GM12891 (cell line): ENCODE measurements at regions not wholly inside any gene's neighbourhood (a gene's known extent, or its start where the extent isn't known, plus 50 kb on each side); places are given as distances from the start of the nearest gene placed in this dataset.
"Not testable (repeated sequence)": the region's sequence is repeated elsewhere in the genome, so short reads cannot be mapped to it uniquely, and the experiment has no call there.

Source experiments
- DNase-seq: peaks from one replicate; pipeline ENCODE4 v3.0.0; 2011; ENCODE audit warnings: low spot score; ENCODE audit not compliant: insufficient read length
- FAIRE-seq: peaks from 2 replicates; lab custom pipeline; 2011; peaks lifted over from hg19 to GRCh38; lab: Jason Lieb, UNC
- PAX5 ChIP-seq: IDR thresholded peaks from 2 replicates; pipeline ENCODE4 v1.6.1; 2011; ENCODE audit warnings: low read length, moderate library complexity, mild to moderate bottlenecking; ENCODE audit not compliant: insufficient read depth, severe bottlenecking
- POLR2A ChIP-seq: IDR thresholded peaks from 2 replicates; pipeline ENCODE4 v1.6.1; 2011; ENCODE audit warnings: low read depth, low read length, control low read depth
- POLR2AphosphoS5 ChIP-seq: IDR thresholded peaks from 2 replicates; pipeline ENCODE4 v1.6.1; 2011; ENCODE audit warnings: low read depth, low read length, control low read depth
- POU2F2 ChIP-seq: IDR thresholded peaks from 2 replicates; pipeline ENCODE4 v1.6.1; 2011; ENCODE audit warnings: low read depth, mild to moderate bottlenecking, control low read depth, low read length, moderate library complexity
- SPI1 ChIP-seq: IDR thresholded peaks from 2 replicates; pipeline ENCODE4 v1.6.1; 2011; ENCODE audit warnings: low read depth, low read length, control low read depth
- TAF1 ChIP-seq: IDR thresholded peaks from 2 replicates; pipeline ENCODE4 v1.6.1; 2011; ENCODE audit warnings: low read depth, low read length, control low read depth

DNA sequence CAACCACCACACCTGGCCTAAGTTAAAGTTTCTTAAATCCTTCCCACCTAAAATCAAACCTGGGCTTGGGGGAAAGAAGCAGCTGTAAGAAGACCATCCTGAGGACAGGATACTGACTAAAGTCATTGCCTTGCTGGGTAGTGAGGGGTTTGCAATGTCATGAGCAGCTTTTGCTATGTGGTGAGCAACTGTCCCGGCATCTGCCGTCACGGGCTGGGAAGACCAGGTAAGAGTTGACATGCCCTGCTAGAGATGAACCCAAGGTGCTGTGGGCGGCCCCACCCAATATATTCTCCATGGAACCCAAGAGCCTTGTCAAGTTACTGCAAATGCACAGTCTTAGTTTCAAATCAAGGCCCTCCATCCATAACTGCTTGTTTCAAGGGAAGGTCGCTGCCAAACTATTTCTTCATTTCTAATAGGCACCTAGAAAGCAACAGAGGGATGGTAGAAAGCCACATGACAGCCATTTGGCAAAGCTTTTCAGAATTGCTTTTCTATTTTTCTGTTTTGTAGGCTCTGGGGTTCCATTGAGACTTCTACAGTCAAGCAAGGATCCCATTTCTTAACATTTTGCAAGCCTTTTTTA, 357.8 kb upstream of the JARID2 start:
- no peak for TF ChIP-seq TAF1
- TF ChIP-seq PAX5, result no peak
- no peak for TF ChIP-seq POLR2AphosphoS5
- no peak for TF ChIP-seq POLR2A
- TF ChIP-seq POU2F2, result no peak
- TF ChIP-seq SPI1, result no peak
- FAIRE-seq (no peak), DNase-seq (no peak)

DNA sequence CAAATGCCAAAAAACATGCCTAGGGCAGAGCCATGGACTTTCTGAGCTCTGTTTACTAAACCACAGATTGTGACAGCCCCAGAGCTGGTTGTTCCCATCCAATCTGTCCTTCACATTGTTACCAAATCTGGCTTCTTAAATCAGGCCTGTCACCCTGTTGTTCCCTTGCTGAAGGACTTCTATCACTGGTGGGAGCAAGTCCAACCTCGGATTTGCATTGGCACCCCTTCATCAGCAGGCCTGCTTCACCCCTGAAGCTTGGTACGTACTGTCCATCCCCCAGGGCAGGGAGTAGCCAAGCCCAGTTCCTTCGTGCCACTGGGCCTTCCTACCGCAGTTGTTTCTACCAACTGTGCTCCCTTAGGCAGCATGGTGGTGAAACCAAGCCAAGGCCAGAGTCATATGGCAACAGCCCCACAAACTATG, 357.3 kb upstream of the JARID2 start:
- TF ChIP-seq SPI1 (no peak), POLR2A (no peak), PAX5 (no peak), POU2F2 (no peak), POLR2AphosphoS5 (no peak), TAF1 (no peak)
- FAIRE-seq (no peak), DNase-seq (no peak)

DNA sequence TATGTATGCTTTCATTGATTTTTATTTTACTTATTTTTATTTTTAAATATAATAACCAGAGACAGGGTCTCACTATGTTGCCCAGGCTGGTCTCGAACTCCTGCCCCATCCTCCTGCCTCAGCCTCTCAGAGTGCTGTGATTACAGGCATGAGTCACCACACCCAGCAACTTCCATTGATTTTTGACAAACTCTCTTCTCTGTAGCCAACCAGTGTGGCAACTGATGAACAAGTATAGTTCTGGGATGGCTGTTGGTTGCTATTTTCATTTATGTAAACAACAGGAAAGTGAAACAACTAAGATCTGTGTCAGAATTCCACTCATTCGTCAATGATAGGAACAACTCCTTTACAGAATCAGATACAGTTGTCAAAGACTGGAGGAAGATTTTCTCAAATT, 356.7 kb upstream of the JARID2 start:
- no peak for DNase-seq
- TF ChIP-seq SPI1 (no peak), TAF1 (no peak), POLR2AphosphoS5 (no peak), POU2F2 (no peak), PAX5 (no peak), POLR2A (no peak)
- no peak for FAIRE-seq

DNA sequence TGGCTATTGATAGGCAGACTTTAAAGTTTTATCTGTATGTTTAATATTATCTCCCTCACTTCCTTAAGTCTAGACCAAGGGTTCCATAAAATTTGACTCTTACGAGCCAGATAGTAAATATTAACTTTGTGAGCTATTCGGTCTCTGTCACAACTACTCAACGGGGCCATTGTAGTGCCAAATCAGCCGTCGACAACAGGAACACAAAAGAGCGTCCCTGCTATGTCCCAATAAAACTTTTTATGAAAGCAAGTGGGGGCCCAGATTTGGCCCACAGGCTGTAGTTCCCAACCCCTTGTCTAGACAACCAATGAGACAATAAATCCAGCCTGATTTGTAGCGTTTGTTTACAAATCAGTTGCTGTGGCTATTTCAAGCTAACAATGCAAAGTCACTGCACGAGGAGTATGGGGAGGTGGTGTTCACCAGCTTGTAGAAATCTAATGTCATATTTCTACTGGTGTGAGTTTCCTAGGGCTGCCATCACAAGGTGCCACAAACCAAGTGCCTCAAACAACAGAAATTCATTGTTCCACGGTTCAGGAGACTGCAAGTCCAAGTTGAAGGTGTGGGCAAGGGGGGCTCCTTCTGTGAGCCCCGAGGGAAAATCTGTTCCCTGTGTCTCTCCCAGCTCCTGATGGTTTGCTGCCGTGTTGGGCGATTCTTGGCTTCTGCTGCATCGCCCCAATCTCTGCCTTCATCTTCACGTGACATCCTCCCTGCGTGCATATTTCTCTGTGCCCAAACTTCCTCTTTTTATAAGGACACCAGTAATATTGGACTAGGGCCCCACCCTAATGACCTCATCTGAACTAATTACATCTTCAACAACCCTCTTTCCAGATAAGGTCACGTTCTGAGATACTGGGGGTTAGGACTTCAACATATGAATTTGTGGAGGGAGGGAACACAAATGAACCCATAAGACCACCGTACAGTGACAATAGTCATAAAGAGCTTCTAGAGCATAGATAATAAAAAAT, 356.0 kb upstream of the JARID2 start:
- DNase-seq, result no peak
- no peak for TF ChIP-seq SPI1
- no peak for TF ChIP-seq POLR2AphosphoS5
- TF ChIP-seq POLR2A, result no peak
- no peak for TF ChIP-seq PAX5
- TF ChIP-seq POU2F2, result no peak
- no peak for TF ChIP-seq TAF1
- FAIRE-seq, result no peak

DNA sequence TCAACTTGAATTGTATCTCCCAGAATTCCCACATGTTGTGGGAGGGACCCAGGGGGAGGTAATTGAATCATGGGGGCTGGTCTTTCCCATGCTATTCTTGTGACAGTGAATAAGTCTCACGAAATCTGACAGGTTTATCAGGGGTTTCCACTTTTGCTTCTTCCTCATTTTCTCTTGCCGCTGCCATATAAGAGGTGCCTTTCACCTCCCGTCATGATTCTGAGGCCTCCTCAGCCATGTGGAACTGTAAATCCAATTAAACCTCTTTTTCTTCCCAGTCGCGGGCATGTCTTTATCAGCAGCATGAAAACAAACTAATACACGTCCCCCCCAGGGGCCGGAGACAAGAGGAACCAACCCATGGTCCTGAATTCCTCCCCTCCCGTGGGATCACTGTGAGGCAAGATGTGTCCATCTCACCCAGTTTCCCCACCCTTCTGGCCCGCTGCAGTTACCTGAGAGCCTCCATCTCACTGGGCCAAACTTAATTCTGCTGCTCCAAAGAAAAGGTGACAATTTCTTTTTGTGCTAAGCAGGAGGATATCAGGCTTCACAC, 354.0 kb upstream of the JARID2 start:
- DNase-seq, FAIRE-seq: not testable (repeated sequence)

DNA sequence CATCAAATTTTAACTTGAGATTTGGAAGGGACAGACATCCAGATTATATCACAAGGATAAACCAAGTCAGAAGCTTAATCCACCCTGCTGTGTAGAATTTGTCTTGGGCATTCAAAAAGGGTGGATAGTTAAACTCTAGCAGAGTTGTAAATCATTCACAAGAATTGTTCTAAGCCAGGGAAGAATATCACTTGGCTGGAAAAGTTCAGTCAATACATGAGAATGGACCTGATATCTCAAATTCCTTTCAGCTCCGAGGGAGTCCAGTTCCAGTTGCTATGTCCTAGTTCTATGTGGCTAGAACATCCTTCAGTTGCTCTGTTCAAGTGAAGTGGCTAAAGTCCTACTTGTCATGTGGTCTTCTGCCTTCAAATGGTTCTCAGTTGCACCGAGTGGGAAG, 351.8 kb upstream of the JARID2 start:
- TF ChIP-seq PAX5 (no peak), POLR2A (no peak), TAF1 (no peak), POU2F2 (no peak), SPI1 (no peak), POLR2AphosphoS5 (no peak)
- FAIRE-seq (no peak), DNase-seq (no peak)

DNA sequence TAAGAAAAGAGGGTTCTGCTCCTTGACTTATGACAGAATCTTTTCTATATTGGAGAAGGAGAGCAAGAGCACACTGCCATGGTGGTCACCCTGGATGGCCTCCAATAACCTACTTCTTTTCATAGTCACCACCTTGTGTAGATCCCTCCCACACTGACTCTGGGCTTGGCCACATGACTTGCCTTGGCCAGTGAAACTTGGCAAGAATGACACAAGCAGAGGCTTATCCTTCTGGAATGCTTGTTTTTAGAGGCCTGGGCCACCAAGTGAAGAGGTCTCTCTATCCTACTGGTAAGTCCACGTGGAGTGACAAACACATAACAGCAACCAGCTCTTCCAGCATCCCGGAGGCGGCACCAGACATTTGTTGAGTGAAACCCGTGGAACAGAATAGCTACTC, 349.4 kb upstream of the JARID2 start:
- TF ChIP-seq TAF1, result no peak
- TF ChIP-seq SPI1, result no peak
- TF ChIP-seq PAX5, result no peak
- no peak for TF ChIP-seq POU2F2
- TF ChIP-seq POLR2AphosphoS5, result no peak
- FAIRE-seq (no peak), DNase-seq (no peak)

DNA sequence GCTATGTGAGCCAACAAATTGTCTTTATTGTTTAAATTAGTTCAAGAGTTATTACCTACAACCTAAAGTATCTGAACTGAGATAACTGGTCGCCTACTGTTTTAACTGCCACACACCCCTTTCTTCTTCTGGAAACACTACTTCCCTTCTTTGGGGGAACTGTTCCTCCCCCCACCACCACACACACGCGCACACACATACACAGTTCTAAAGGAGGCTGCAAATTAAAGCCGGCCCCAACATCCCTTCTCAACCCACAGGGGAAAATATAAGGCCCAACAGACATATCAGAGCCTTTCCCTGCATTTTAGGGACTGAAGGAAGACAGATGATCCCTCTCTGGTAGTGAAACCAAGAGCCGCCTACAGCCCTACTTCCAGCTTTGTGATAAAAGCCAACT, 348.0 kb upstream of the JARID2 start:
- no peak for DNase-seq
- TF ChIP-seq POLR2A, result no peak
- TF ChIP-seq PAX5, result no peak
- peak; percentile 50 for TF ChIP-seq SPI1
- no peak for TF ChIP-seq POU2F2
- FAIRE-seq, result peak; percentile 45

DNA sequence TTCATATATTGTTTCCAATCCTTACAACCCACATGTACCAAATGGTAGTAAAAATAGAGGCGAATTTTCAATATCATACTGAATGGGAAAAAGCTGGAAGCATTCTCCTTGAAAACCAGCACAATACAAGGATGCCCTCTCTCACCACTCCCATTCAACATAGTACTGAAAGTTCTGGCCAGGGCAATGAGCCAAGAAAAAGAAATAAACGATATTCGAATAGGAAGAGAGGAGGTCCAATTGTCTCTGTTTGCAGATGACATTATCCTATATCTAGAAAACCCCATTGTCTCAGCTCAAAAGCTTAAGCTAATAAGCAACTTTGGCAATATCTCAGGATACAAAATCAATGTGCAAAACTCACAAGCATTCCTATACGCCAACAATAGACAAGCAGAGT, 346.4 kb upstream of the JARID2 start:
- DNase-seq, FAIRE-seq: not testable (repeated sequence)

DNA sequence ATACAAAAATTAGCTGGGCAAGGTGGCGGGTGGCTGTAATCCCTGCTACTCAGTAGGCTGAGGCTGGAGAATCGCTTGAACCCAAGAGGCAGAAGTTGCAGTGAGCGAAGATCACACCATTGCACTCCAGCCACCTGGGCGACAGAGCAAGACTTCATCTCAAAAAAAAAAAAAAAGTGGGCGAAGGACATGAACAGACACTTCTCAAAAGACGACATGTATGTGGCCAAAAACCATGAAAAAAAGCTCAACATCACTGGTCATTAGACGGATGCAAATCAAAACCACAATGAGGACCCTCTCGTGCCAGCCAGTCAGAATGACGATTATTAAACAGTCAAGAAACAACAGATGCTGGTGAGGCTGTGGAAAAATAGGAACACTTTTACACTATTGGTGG, 344.9 kb upstream of the JARID2 start:
- FAIRE-seq (no peak), DNase-seq (no peak)
- no peak for TF ChIP-seq POLR2A
- no peak for TF ChIP-seq TAF1
- no peak for TF ChIP-seq POLR2AphosphoS5
- no peak for TF ChIP-seq SPI1
- no peak for TF ChIP-seq POU2F2
- TF ChIP-seq PAX5, result no peak
